B cell (primary cell): ENCODE measurements at regions not wholly inside any gene's neighbourhood (a gene's known extent, or its start where the extent isn't known, plus 50 kb on each side); places are given as distances from the start of the nearest gene placed in this dataset.

ENCODE experiments used
- ATAC-seq: fragments of 200-7000 bp; cut with Tn5 transposase; one replicate; pipeline ENCODE4 v1.10.0; 2021; ENCODE audit warnings: low read depth, mild to moderate bottlenecking, moderate number of reproducible peaks, moderate library complexity
- CTCF ChIA-PET: fragments of 350-600 bp; sonication (Branson Sonifier 250); formaldehyde crosslinking; loops from one replicate; lab custom pipeline; 2021; ENCODE audit warnings: antibody characterized with exemption, inconsistent platforms; lab: Charles Lee
- POLR2A ChIA-PET: fragments of 350-600 bp; sonication (Branson Sonifier 250); formaldehyde crosslinking; loops from one replicate; lab custom pipeline; 2021; ENCODE audit warnings: antibody characterized with exemption; lab: Charles Lee
- DNase-seq: peaks from one replicate; pipeline ENCODE4 v3.0.0; 2013
- H2AFZ ChIP-seq: 2 replicates; pipeline ENCODE4 v1.6.1; 2012; ENCODE audit warnings: mild to moderate bottlenecking, low read depth, low read length; ENCODE audit not compliant: insufficient read depth, poor library complexity, severe bottlenecking
- H3K27ac ChIP-seq, 2 donors: 1 replicate in 1 of 2; 2 replicates in 1 of 2; pipeline ENCODE4 v1.5.1; 2012 to 2013; ENCODE audit warnings: low read length in 2 of 2, mild to moderate bottlenecking in 2 of 2, moderate library complexity in 1 of 2
- H3K27me3 ChIP-seq, 4 experiments: fragments of 200-600 bp in 1 of 4; sonication (generic) in 1 of 4; replicated peaks in 1 of 4; 1 replicate in 2 of 4; 2 replicates in 2 of 4; pipeline versions ENCODE4 v1.6.1 to v1.7.0; 2013 to 2016; ENCODE audit warnings: low read length in 3 of 4, mild to moderate bottlenecking in 2 of 4, mixed read lengths in 1 of 4, moderate library complexity in 1 of 4; ENCODE audit not compliant: insufficient read depth in 4 of 4, control insufficient read depth in 3 of 4; ENCODE audit errors: control extremely low read depth in 1 of 4
- H3K36me3 ChIP-seq, 2 experiments: replicated peaks in 1 of 2; 1 replicate in 1 of 2; 2 replicates in 1 of 2; pipeline versions ENCODE4 v1.6.1 to v1.7.1; 2013; ENCODE audit warnings: low read length in 1 of 2; ENCODE audit not compliant: insufficient read depth in 2 of 2, control insufficient read depth in 1 of 2; ENCODE audit errors: control extremely low read depth in 1 of 2, extremely low read depth in 1 of 2
- H3K4me1 ChIP-seq, 2 donors: fragments of 200-600 bp in 1 of 2; sonication (generic) in 1 of 2; 1 replicate in 1 of 2; 2 replicates in 1 of 2; pipeline versions ENCODE4 v1.5.1 to v1.6.1; 2013 to 2017; ENCODE audit warnings: low read length in 2 of 2; ENCODE audit not compliant: control insufficient read depth in 2 of 2, insufficient read depth in 2 of 2
- H3K4me2 ChIP-seq: replicated peaks from 2 replicates; pipeline ENCODE3; 2012; ENCODE audit warnings: mild to moderate bottlenecking, low read depth, low read length; ENCODE audit not compliant: poor library complexity, severe bottlenecking
- H3K4me3 ChIP-seq, 5 experiments: fragments of 200-600 bp in 1 of 5; sonication (generic) in 1 of 5; 1 replicate in 3 of 5; 2 replicates in 2 of 5; pipeline versions ENCODE4 v1.5.1 to v1.7.0; 2011 to 2016; ENCODE audit warnings: low read length in 4 of 5, mild to moderate bottlenecking in 4 of 5, low read depth in 2 of 5, control low read depth in 1 of 5, moderate library complexity in 1 of 5; ENCODE audit not compliant: insufficient read depth in 1 of 5; ENCODE audit errors: control extremely low read depth in 1 of 5, extremely low read depth in 1 of 5
- H3K79me2 ChIP-seq: fragments of 200-600 bp; sonication (generic); one replicate; pipeline ENCODE4 v1.6.0; 2016; ENCODE audit warnings: low read length; ENCODE audit not compliant: control insufficient read depth, insufficient read depth
- H3K9ac ChIP-seq: fragments of 200-600 bp; sonication (generic); 2 replicates; pipeline ENCODE4 v1.6.1; 2017; ENCODE audit warnings: mild to moderate bottlenecking, low read length, moderate library complexity
- H3K9me3 ChIP-seq, 3 donors: one replicate each; pipeline versions ENCODE4 v1.6.1 to v1.7.1; 2013; ENCODE audit warnings: low read length in 2 of 3; ENCODE audit not compliant: control insufficient read depth in 2 of 3, insufficient read depth in 1 of 3; ENCODE audit errors: control extremely low read depth in 1 of 3
- H4K20me1 ChIP-seq: 2 replicates; pipeline ENCODE4 v1.6.0; 2012; ENCODE audit warnings: mild to moderate bottlenecking, low read length; ENCODE audit not compliant: insufficient read depth, control insufficient read depth, poor library complexity, severe bottlenecking
- H3K27ac Mint-ChIP-seq: one replicate; pipeline ENCODE4 v1.8.0; 2021; ENCODE audit warnings: mixed read lengths
- H3K27me3 Mint-ChIP-seq: one replicate; pipeline ENCODE4 v1.8.0; 2021; ENCODE audit warnings: mixed read lengths
- H3K4me1 Mint-ChIP-seq: one replicate; pipeline ENCODE4 v1.8.0; 2021; ENCODE audit warnings: mixed read lengths
- H3K4me3 Mint-ChIP-seq: one replicate; pipeline ENCODE4 v1.8.0; 2021; ENCODE audit warnings: mixed read lengths
- H3K9me3 Mint-ChIP-seq: one replicate; pipeline ENCODE4 v1.8.0; 2022; ENCODE audit warnings: mixed read lengths; ENCODE audit not compliant: insufficient read depth
- CTCF ChIP-seq: fragments of 200-600 bp; IDR thresholded peaks from one replicate; pipeline ENCODE4 v1.8.0; 2022; ENCODE audit warnings: antibody characterized with exemption, mild to moderate bottlenecking
- EZH2 ChIP-seq: IDR thresholded peaks from 2 replicates; pipeline ENCODE4 v1.6.1; 2012; ENCODE audit warnings: borderline replicate concordance, low read depth, mild to moderate bottlenecking, moderate library complexity, low read length; ENCODE audit not compliant: insufficient read depth, poor library complexity, severe bottlenecking
- WGBS: methylation state at CpG from one replicate; pipeline ENCODE4 v1.1.5; 2013; ENCODE audit warnings: missing lambda C conversion rate; ENCODE audit not compliant: insufficient coverage; 5-methylcytosine and 5-hydroxymethylcytosine counted together
- intact Hi-C: fragments of 100-400 bp; cut with micrococcal nuclease; formaldehyde crosslinking; loops from one replicate; pipeline ENCODE4 v1.10.0; 2022

GRCh38 chr18:64238076-64238475 lies 89.2 kb upstream of the LINC00305 start:
- no peaks in the 10 kb centered on the region for H3K27me3 ChIP-seq
- WGBS: no CpG with 5 or more reads among the region's 2 CpGs
- ChIA-PET CTCF (no interaction called here), POLR2A (no interaction called here)
- H3K9me3 Mint-ChIP-seq: no peaks in the 10 kb centered on the region
- ATAC-seq: no peak
- no peak overlapping the region for H3K27ac ChIP-seq
- H3K27me3 Mint-ChIP-seq: no peaks in the 10 kb centered on the region
- no peak overlapping the region for H3K27ac Mint-ChIP-seq
- no peak overlapping the region for H3K9ac ChIP-seq
- DNase-seq: no peak
- H3K4me2 ChIP-seq: no peak overlapping the region
- H3K79me2 ChIP-seq: no peaks in the 10 kb centered on the region
- no peaks in the 10 kb centered on the region for H3K9me3 ChIP-seq
- no peaks in the 10 kb centered on the region for H3K4me1 Mint-ChIP-seq
- H3K4me1 ChIP-seq: no peaks in the 10 kb centered on the region
- no peaks in the 10 kb centered on the region for H3K36me3 ChIP-seq
- TF ChIP-seq CTCF: no peak
- TF ChIP-seq EZH2: no peak
- intact Hi-C loops: no loop called here
- H4K20me1 ChIP-seq: no peaks in the 10 kb centered on the region
- no peak overlapping the region for H2AFZ ChIP-seq
- no peak overlapping the region for H3K4me3 ChIP-seq
- no peak overlapping the region for H3K4me3 Mint-ChIP-seq

GRCh38 chr18:64234321-64234720 lies 85.4 kb upstream of the LINC00305 start:
- Mint-ChIP-seq H3K4me1 (no peaks in the 10 kb centered on the region), H3K27ac (no peak overlapping the region), H3K27me3 (peaks cover 6% of the 10 kb centered on the region), H3K4me3 (no peak overlapping the region), H3K9me3 (no peaks in the 10 kb centered on the region)
- TF ChIP-seq CTCF: no peak
- TF ChIP-seq EZH2: no peak
- POLR2A ChIA-PET: no interaction called here
- DNase-seq (no peak), ATAC-seq (no peak)
- CTCF ChIA-PET: no interaction called here
- 91% methylated on average over 3 of the region's 3 CpGs for WGBS
- Histone ChIP-seq H3K27ac (no peak overlapping the region), H3K4me1 (no peaks in the 10 kb centered on the region), H3K9me3 (no peaks in the 10 kb centered on the region), H4K20me1 (no peaks in the 10 kb centered on the region), H3K79me2 (no peaks in the 10 kb centered on the region), H3K9ac (no peak overlapping the region), H3K36me3 (no peaks in the 10 kb centered on the region), H3K4me3 (no peak overlapping the region), H3K4me2 (no peak overlapping the region), H3K27me3 (no peaks in the 10 kb centered on the region), H2AFZ (no peak overlapping the region)
- intact Hi-C loops: no loop called here
